Trophoblast cell (in vitro differentiated cells and primary cell): ENCODE measurements at regions not wholly inside any gene's neighbourhood (a gene's known extent, or its start where the extent isn't known, plus 50 kb on each side); places are given as distances from the start of the nearest gene placed in this dataset.

Source experiments
- DNase-seq, 2 donors: peaks; one replicate each; pipeline ENCODE4 v3.0.0-alpha.2; 2016
- H2AFZ ChIP-seq: 2 replicates; pipeline ENCODE4 v1.6.1; 2013; ENCODE audit warnings: low read length, moderate library complexity, mild to moderate bottlenecking; ENCODE audit not compliant: insufficient read depth, poor library complexity
- H2AK5ac ChIP-seq: 2 replicates; pipeline ENCODE4 v1.6.1; 2013; ENCODE audit warnings: mild to moderate bottlenecking, low read length
- H2BK120ac ChIP-seq: 2 replicates; pipeline ENCODE4 v1.6.1; 2013; ENCODE audit warnings: low read length, mild to moderate bottlenecking, moderate library complexity; ENCODE audit not compliant: insufficient read depth, poor library complexity
- H2BK12ac ChIP-seq: 2 replicates; pipeline ENCODE4 v1.6.1; 2013; ENCODE audit warnings: mild to moderate bottlenecking, low read length, moderate library complexity
- H2BK5ac ChIP-seq: 2 replicates; pipeline ENCODE4 v1.6.1; 2013; ENCODE audit warnings: low read length, low read depth, moderate library complexity, mild to moderate bottlenecking; ENCODE audit not compliant: poor library complexity
- H3K14ac ChIP-seq: 2 replicates; pipeline ENCODE4 v1.6.1; 2013; ENCODE audit warnings: mild to moderate bottlenecking, low read length
- H3K18ac ChIP-seq: 2 replicates; pipeline ENCODE4 v1.6.1; 2013; ENCODE audit warnings: mild to moderate bottlenecking, low read length
- H3K23ac ChIP-seq: 2 replicates; pipeline ENCODE4 v1.6.1; 2013; ENCODE audit warnings: low read length
- H3K27ac ChIP-seq: 2 replicates; pipeline ENCODE4 v1.5.1; 2013; ENCODE audit warnings: low read depth, mild to moderate bottlenecking, inconsistent platforms, low read length, moderate library complexity
- H3K27me3 ChIP-seq: 2 replicates; pipeline ENCODE4 v1.6.1; 2013; ENCODE audit warnings: inconsistent platforms, mild to moderate bottlenecking, low read length, moderate library complexity; ENCODE audit not compliant: insufficient read depth
- H3K36me3 ChIP-seq, 2 experiments: 1 replicate in 1 of 2; 2 replicates in 1 of 2; pipeline ENCODE4 v1.6.1; 2013; ENCODE audit warnings: low read length in 2 of 2, mild to moderate bottlenecking in 2 of 2, moderate library complexity in 1 of 2; ENCODE audit not compliant: insufficient read depth in 2 of 2, control insufficient read depth in 1 of 2
- H3K4ac ChIP-seq: 2 replicates; pipeline ENCODE4 v1.6.1; 2013; ENCODE audit warnings: low read depth, mild to moderate bottlenecking, low read length, moderate library complexity
- H3K4me1 ChIP-seq, 2 experiments: 1 replicate in 1 of 2; 2 replicates in 1 of 2; pipeline ENCODE4 v1.6.1; 2013; ENCODE audit warnings: low read length in 2 of 2, mild to moderate bottlenecking in 2 of 2, moderate library complexity in 1 of 2; ENCODE audit not compliant: insufficient read depth in 2 of 2, control insufficient read depth in 1 of 2
- H3K4me2 ChIP-seq: 2 replicates; pipeline ENCODE4 v1.6.1; 2013; ENCODE audit warnings: inconsistent platforms, mild to moderate bottlenecking, low read length, moderate library complexity
- H3K4me3 ChIP-seq: 2 replicates; pipeline ENCODE4 v1.5.1; 2013; ENCODE audit warnings: mild to moderate bottlenecking, low read depth, low read length, inconsistent platforms
- H3K79me1 ChIP-seq: one replicate; pipeline ENCODE4 v1.6.1; 2013; ENCODE audit warnings: low read length
- H3K79me2 ChIP-seq: 2 replicates; pipeline ENCODE4 v1.6.1; 2013; ENCODE audit warnings: low read length, mild to moderate bottlenecking; ENCODE audit not compliant: control insufficient read depth, insufficient read depth, poor library complexity
- H3K9ac ChIP-seq: 2 replicates; pipeline ENCODE4 v1.6.1; 2013; ENCODE audit warnings: mild to moderate bottlenecking, low read length
- H3K9me3 ChIP-seq: 2 replicates; pipeline ENCODE4 v1.6.1; 2013; ENCODE audit warnings: low read depth, mild to moderate bottlenecking, control low read depth, inconsistent platforms, low read length; ENCODE audit not compliant: insufficient read depth
- H4K12ac ChIP-seq: 2 replicates; pipeline ENCODE4 v1.6.1; 2013; ENCODE audit warnings: low read depth, mild to moderate bottlenecking, low read length, moderate library complexity
- H4K8ac ChIP-seq: 2 replicates; pipeline ENCODE4 v1.6.1; 2013; ENCODE audit warnings: low read depth, mild to moderate bottlenecking, low read length, moderate library complexity
- H4K91ac ChIP-seq: one replicate; pipeline ENCODE4 v1.6.1; 2013; ENCODE audit warnings: low read depth, mild to moderate bottlenecking, low read length, moderate library complexity
- WGBS: extraction: QIAGEN DNeasy Blood & Tissue Kit; methylation state at CpG from one replicate; pipeline ENCODE4 v1.1.7; 2013; ENCODE audit warnings: missing lambda C conversion rate; ENCODE audit not compliant: insufficient read length, insufficient coverage; ENCODE audit errors: extremely low coverage; 5-methylcytosine and 5-hydroxymethylcytosine counted together

DNA sequence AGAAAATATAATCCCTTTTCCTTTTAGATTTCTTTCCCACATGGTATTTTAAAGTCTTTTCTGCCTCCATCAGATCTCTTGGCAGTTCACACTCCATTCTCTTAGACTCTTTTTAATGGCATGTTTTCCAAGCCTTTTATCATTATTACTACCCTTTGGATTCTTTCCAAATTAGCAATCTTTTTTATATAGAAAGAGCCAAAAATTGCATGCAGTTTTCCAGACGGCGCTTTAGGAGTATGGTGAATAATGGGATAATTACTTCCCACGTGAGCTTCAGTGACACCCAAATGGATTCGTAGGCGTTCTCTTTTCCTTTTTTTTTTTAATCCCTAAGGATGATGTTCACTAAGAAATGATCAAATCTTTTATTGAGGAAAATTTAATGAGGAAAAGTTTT, 354.8 kb upstream of the DNAJC19 start:
- H3K9me3 ChIP-seq = no peaks in the 10 kb centered on the region
- H2AFZ ChIP-seq = no peak overlapping the region
- H2BK5ac ChIP-seq = no peak overlapping the region
- H3K4me1 ChIP-seq = no peaks in the 10 kb centered on the region
- no peak overlapping the region for H3K4me3 ChIP-seq
- no peak overlapping the region for H3K18ac ChIP-seq
- no peaks in the 10 kb centered on the region for H3K79me2 ChIP-seq
- DNase-seq = no peak
- no peaks in the 10 kb centered on the region for H3K27me3 ChIP-seq
- no peak overlapping the region for H3K9ac ChIP-seq
- WGBS = no CpG with 5 or more reads among the region's 5 CpGs
- no peak overlapping the region for H4K91ac ChIP-seq
- H3K4ac ChIP-seq = no peak overlapping the region
- H4K8ac ChIP-seq = no peak overlapping the region
- H3K36me3 ChIP-seq = no peaks in the 10 kb centered on the region
- no peak overlapping the region for H2AK5ac ChIP-seq
- no peak overlapping the region for H2BK120ac ChIP-seq
- H3K27ac ChIP-seq = no peak overlapping the region
- no peak overlapping the region for H3K23ac ChIP-seq
- no peak overlapping the region for H3K4me2 ChIP-seq
- no peak overlapping the region for H4K12ac ChIP-seq
- no peaks in the 10 kb centered on the region for H3K79me1 ChIP-seq
- H3K14ac ChIP-seq = no peak overlapping the region
- no peak overlapping the region for H2BK12ac ChIP-seq

DNA sequence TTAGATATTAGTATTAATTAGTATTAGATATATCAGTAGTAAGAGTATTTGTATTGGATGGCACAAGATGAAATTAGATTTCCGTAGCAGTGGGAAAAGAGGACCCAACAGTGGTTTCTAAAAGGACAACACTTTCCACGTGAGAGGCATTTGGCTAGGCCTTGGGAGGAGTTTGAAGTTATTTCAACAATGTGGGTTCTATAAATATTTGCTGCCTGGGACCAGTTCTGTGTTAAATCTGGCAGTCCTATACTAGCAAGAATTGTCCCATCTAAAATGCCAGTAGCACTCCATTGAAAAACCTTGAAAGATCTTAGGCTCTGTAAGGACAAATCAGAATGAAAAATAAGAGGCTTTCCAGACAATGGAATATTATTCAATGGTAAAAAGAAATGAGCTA, 347.1 kb upstream of the DNAJC19 start:
- Histone ChIP-seq H3K9me3 (no peaks in the 10 kb centered on the region), H3K27ac (no peak overlapping the region), H4K12ac (no peak overlapping the region), H2BK5ac (no peak overlapping the region), H3K4me1 (no peaks in the 10 kb centered on the region), H3K23ac (no peak overlapping the region), H2AFZ (no peak overlapping the region), H2AK5ac (no peak overlapping the region), H3K9ac (no peak overlapping the region), H3K14ac (no peak overlapping the region), H3K18ac (no peak overlapping the region), H3K79me1 (no peaks in the 10 kb centered on the region), H2BK12ac (no peak overlapping the region), H4K91ac (no peak overlapping the region), H3K4ac (no peak overlapping the region), H3K27me3 (no peaks in the 10 kb centered on the region), H3K4me2 (no peak overlapping the region), H3K79me2 (no peaks in the 10 kb centered on the region), H2BK120ac (no peak overlapping the region), H4K8ac (no peak overlapping the region), H3K4me3 (no peak overlapping the region), H3K36me3 (no peaks in the 10 kb centered on the region)
- WGBS = no CpG with 5 or more reads among the region's 2 CpGs
- DNase-seq = no peak

DNA sequence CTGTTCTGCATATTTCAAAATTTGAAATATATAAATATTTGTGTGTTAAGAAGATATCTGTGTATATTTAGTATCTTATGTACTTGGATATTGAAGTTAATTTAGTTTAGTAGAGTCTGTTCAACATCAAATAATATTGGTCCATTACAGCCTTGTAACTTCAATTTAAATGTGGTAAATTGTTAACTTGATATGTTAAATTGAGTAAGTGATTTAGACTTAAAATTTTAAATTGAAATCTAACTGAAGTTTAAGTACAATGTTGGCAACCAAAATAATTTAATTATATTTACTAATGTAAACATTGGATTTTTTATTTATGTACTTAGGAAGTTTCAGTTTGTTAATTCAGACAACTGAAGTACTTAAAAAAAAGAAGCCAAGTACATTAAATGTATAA, 343.9 kb upstream of the DNAJC19 start:
- no peak overlapping the region for H4K12ac ChIP-seq
- no peaks in the 10 kb centered on the region for H3K9me3 ChIP-seq
- H3K79me2 ChIP-seq = no peaks in the 10 kb centered on the region
- H3K4me3 ChIP-seq = no peak overlapping the region
- H2BK5ac ChIP-seq = no peak overlapping the region
- no peaks in the 10 kb centered on the region for H3K36me3 ChIP-seq
- H2BK12ac ChIP-seq = no peak overlapping the region
- no peak overlapping the region for H4K91ac ChIP-seq
- no peaks in the 10 kb centered on the region for H3K4me1 ChIP-seq
- no peak overlapping the region for H2AFZ ChIP-seq
- no peaks in the 10 kb centered on the region for H3K27me3 ChIP-seq
- H3K18ac ChIP-seq = no peak overlapping the region
- no peak for DNase-seq
- H3K79me1 ChIP-seq = no peaks in the 10 kb centered on the region
- no peak overlapping the region for H3K9ac ChIP-seq
- no peak overlapping the region for H3K4me2 ChIP-seq
- H2BK120ac ChIP-seq = no peak overlapping the region
- H4K8ac ChIP-seq = no peak overlapping the region
- no peak overlapping the region for H3K23ac ChIP-seq
- no peak overlapping the region for H2AK5ac ChIP-seq
- no peak overlapping the region for H3K27ac ChIP-seq
- H3K4ac ChIP-seq = no peak overlapping the region
- no peak overlapping the region for H3K14ac ChIP-seq

DNA sequence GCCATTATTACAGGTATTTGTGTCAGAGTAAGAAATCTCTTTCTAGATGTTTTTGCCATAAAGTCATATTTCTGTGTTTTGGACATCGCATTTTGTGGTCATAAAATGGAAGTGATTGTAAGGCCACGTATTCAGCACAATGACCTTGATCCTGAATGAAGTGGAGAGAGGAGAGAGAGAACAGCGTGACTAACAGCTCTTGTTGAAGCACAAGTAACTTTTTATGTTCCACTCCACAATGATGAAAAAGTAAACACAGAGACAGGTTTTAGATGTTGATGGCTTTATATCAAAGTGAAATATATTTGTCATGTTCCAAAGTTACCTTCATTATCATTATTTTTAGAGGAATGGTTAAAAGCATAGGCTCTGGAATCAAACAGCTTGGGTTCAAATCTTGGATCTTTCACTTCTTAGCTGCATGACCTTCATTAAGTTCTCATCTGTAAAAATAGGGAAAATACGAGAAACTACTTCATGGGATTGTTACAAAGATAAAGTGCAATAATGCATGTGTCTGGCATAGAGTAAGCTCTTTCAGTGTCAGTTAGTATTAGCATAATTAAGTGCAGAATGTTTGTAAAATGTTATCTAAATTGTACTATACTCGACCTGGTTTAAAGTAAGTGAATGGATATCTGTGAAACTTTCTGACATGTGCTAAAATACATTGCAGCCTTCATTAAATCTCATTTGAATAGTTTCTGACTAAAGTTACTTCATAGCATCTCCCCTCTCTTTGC, 341.5 kb upstream of the DNAJC19 start:
- H3K27me3 ChIP-seq = no peaks in the 10 kb centered on the region
- H4K12ac ChIP-seq = no peak overlapping the region
- no peak overlapping the region for H4K8ac ChIP-seq
- no peak overlapping the region for H3K23ac ChIP-seq
- H3K4me2 ChIP-seq = no peak overlapping the region
- no peaks in the 10 kb centered on the region for H3K79me2 ChIP-seq
- H3K9me3 ChIP-seq = no peaks in the 10 kb centered on the region
- no CpG with 5 or more reads among the region's 5 CpGs for WGBS
- H3K4ac ChIP-seq = no peak overlapping the region
- H2BK120ac ChIP-seq = no peak overlapping the region
- H3K79me1 ChIP-seq = no peaks in the 10 kb centered on the region
- DNase-seq = no peak
- H3K4me3 ChIP-seq = no peak overlapping the region
- H3K14ac ChIP-seq = no peak overlapping the region
- no peak overlapping the region for H2BK5ac ChIP-seq
- H4K91ac ChIP-seq = no peak overlapping the region
- H3K27ac ChIP-seq = no peak overlapping the region
- no peaks in the 10 kb centered on the region for H3K4me1 ChIP-seq
- H3K18ac ChIP-seq = no peak overlapping the region
- no peak overlapping the region for H2BK12ac ChIP-seq
- H3K36me3 ChIP-seq = no peaks in the 10 kb centered on the region
- no peak overlapping the region for H2AFZ ChIP-seq
- no peak overlapping the region for H3K9ac ChIP-seq
- no peak overlapping the region for H2AK5ac ChIP-seq
